Neural crest cell (in vitro differentiated cells): ENCODE measurements at regions not wholly inside any gene's neighbourhood (a gene's known extent, or its start where the extent isn't known, plus 50 kb on each side); places are given as distances from the start of the nearest gene placed in this dataset.

Experiments used
- DNase-seq: peaks from one replicate; pipeline ENCODE4 v3.0.0; 2021; ENCODE audit warnings: low read depth, mixed read lengths, low spot score
- H3K27ac Mint-ChIP-seq: one replicate; pipeline ENCODE4 v1.8.0; 2021; ENCODE audit warnings: mild to moderate bottlenecking, mixed read lengths; ENCODE audit not compliant: unreplicated experiment
- H3K27me3 Mint-ChIP-seq: 2 replicates; pipeline ENCODE4 v1.8.0; 2021; ENCODE audit warnings: low read depth, mild to moderate bottlenecking, mixed read lengths
- H3K36me3 Mint-ChIP-seq: 2 replicates; pipeline ENCODE4 v1.8.0; 2021; ENCODE audit warnings: low read depth, mild to moderate bottlenecking, mixed read lengths
- H3K4me1 Mint-ChIP-seq: 2 replicates; pipeline ENCODE4 v1.8.0; 2021; ENCODE audit warnings: mixed read lengths
- H3K4me3 Mint-ChIP-seq: one replicate; pipeline ENCODE4 v1.8.0; 2021; ENCODE audit warnings: mild to moderate bottlenecking, mixed read lengths
- H3K9me3 Mint-ChIP-seq: 2 replicates; pipeline ENCODE4 v1.8.0; 2021; ENCODE audit warnings: mixed read lengths
- CTCF ChIP-seq: fragments of 200-600 bp; sonication (generic); conservative IDR thresholded peaks from 2 replicates; pipeline ENCODE4 v1.5.0; 2021; ENCODE audit warnings: antibody characterized with exemption, mild to moderate bottlenecking

GRCh38 chr2:128410035-128410757 is 91.5 kb upstream of the HS6ST1 start:
- no peak overlapping the region for H3K27ac Mint-ChIP-seq
- no peak for DNase-seq

GRCh38 chr2:128410758-128411215 is 92.1 kb upstream of the HS6ST1 start:
- Mint-ChIP-seq H3K27ac (no peak overlapping the region), H3K36me3 (no peaks in the 10 kb centered on the region), H3K4me3 (no peak overlapping the region), H3K27me3 (no peaks in the 10 kb centered on the region), H3K4me1 (peaks cover 36% of the 10 kb centered on the region), H3K9me3 (no peaks in the 10 kb centered on the region)
- no peak for DNase-seq
- TF ChIP-seq CTCF = no peak

More at GRCh38 chr2:128410035-128410757, 91.5 kb upstream of the HS6ST1 start:
- H3K36me3 Mint-ChIP-seq = no peaks in the 10 kb centered on the region
- H3K9me3 Mint-ChIP-seq = no peaks in the 10 kb centered on the region
- H3K4me1 Mint-ChIP-seq = peaks cover 38% of the 10 kb centered on the region
- no peaks in the 10 kb centered on the region for H3K27me3 Mint-ChIP-seq
- no peak overlapping the region for H3K4me3 Mint-ChIP-seq
- TF ChIP-seq CTCF = no peak

- Mint-ChIP-seq H3K4me3 (no peak overlapping the region), H3K27me3 (no peaks in the 10 kb centered on the region), H3K27ac (no peak overlapping the region), H3K36me3 (no peaks in the 10 kb centered on the region), H3K4me1 (peaks cover 30% of the 10 kb centered on the region), H3K9me3 (no peaks in the 10 kb centered on the region)
- TF ChIP-seq CTCF = no peak
- DNase-seq = no peak
Observed at GRCh38 chr2:128411431-128411830, 92.8 kb upstream of the HS6ST1 start.

GRCh38 chr2:128412181-128412871 is 93.7 kb upstream of the HS6ST1 start:
- Mint-ChIP-seq H3K9me3 (no peaks in the 10 kb centered on the region), H3K27ac (no peak overlapping the region), H3K4me1 (peaks cover 22% of the 10 kb centered on the region), H3K36me3 (no peaks in the 10 kb centered on the region), H3K4me3 (no peak overlapping the region), H3K27me3 (no peaks in the 10 kb centered on the region)
- DNase-seq = no peak
- no peak for TF ChIP-seq CTCF

GRCh38 chr2:128413014-128413717 is 94.5 kb upstream of the HS6ST1 start:
- Mint-ChIP-seq H3K27me3 (no peaks in the 10 kb centered on the region), H3K4me3 (no peak overlapping the region), H3K27ac (no peak overlapping the region), H3K9me3 (no peaks in the 10 kb centered on the region), H3K4me1 (peaks cover 13% of the 10 kb centered on the region), H3K36me3 (no peaks in the 10 kb centered on the region)
- no peak for DNase-seq
- TF ChIP-seq CTCF = no peak
